SK-N-MC (cell line): ENCODE measurements at regions not wholly inside any gene's neighbourhood (a gene's known extent, or its start where the extent isn't known, plus 50 kb on each side); places are given as distances from the start of the nearest gene placed in this dataset.

Experiments used
- EZH2 ChIP-seq: fragments of 200-600 bp; sonication (generic); IDR thresholded peaks from one replicate; pipeline ENCODE4 v1.6.1; 2017; ENCODE audit warnings: antibody characterized with exemption
- FOXP2 ChIP-seq: optimal IDR thresholded peaks from 2 replicates; pipeline ENCODE3; 2011; ENCODE audit warnings: mild to moderate bottlenecking, moderate library complexity; ENCODE audit not compliant: insufficient read depth; ENCODE audit errors: extremely low read length, control extremely low read depth
- POLR2AphosphoS5 ChIP-seq: IDR thresholded peaks from 2 replicates; pipeline ENCODE4 v1.6.1; 2012; ENCODE audit warnings: mild to moderate bottlenecking, low read depth, low read length, borderline replicate concordance

DNA sequence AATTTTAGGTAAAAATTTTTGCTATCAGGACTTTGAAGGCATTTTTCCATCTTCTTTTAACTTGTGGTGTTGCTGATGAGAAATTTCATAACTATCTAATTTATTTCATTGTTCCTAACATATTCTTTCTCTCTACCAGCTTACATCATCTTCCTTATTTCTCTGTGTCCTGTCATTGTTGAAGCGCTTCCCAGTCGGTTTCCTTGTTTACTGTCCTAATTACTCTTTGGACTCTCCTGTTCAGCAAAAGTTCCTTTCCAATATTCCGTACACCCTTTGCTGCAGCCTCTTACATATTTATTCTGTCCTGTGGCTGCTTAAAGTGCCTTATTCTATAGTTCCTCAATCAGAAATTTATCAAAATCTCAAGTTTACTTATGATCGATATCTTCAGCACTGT lies 609.0 kb upstream of the FZD8 start:
- TF ChIP-seq EZH2 (no peak), POLR2AphosphoS5 (no peak), FOXP2 (no peak)
